HG03521 (cell line): ENCODE measurements at regions not wholly inside any gene's neighbourhood (a gene's known extent, or its start where the extent isn't known, plus 50 kb on each side); places are given as distances from the start of the nearest gene placed in this dataset.

Experiments
- ATAC-seq: cut with Tn5 transposase; IDR thresholded peaks from one replicate; pipeline ENCODE4 v1.9.1; 2021; ENCODE audit warnings: mild to moderate bottlenecking, moderate library complexity; ENCODE audit not compliant: unreplicated experiment

GRCh38 chr16:64196444-64196843, 925.4 kb downstream of the CDH11 start:
- no peak for ATAC-seq

GRCh38 chr16:64185954-64186353, 935.9 kb downstream of the CDH11 start:
- no peak for ATAC-seq

GRCh38 chr16:64184156-64184555, 937.7 kb downstream of the CDH11 start:
- ATAC-seq: no peak

GRCh38 chr16:64182985-64183384, 938.9 kb downstream of the CDH11 start:
- no peak for ATAC-seq

- no peak for ATAC-seq
Observed at GRCh38 chr16:64181271-64181925, 940.5 kb downstream of the CDH11 start.

- no peak for ATAC-seq
Observed at GRCh38 chr16:64180136-64180900, 941.5 kb downstream of the CDH11 start.

GRCh38 chr16:64174327-64174726, 947.5 kb downstream of the CDH11 start:
- ATAC-seq: no peak

- ATAC-seq: no peak
Observed at GRCh38 chr16:64172652-64173051, 949.2 kb downstream of the CDH11 start.

- no peak for ATAC-seq
Observed at GRCh38 chr16:64172226-64172625, 949.6 kb downstream of the CDH11 start.

GRCh38 chr16:64171632-64172031, 950.2 kb downstream of the CDH11 start:
- ATAC-seq: no peak

GRCh38 chr16:64168371-64168770, 953.5 kb downstream of the CDH11 start:
- ATAC-seq: no peak

- no peak for ATAC-seq
Observed at GRCh38 chr16:64167936-64168335, 953.9 kb downstream of the CDH11 start.

- no peak for ATAC-seq
Observed at GRCh38 chr16:64165368-64165767, 956.5 kb downstream of the CDH11 start.

- ATAC-seq: no peak
Observed at GRCh38 chr16:64162613-64163375, 959.1 kb downstream of the CDH11 start.

- no peak for ATAC-seq
Observed at GRCh38 chr16:64159976-64160375, 961.9 kb downstream of the CDH11 start.

GRCh38 chr16:64158941-64159588, 962.8 kb downstream of the CDH11 start:
- ATAC-seq: no peak

- no peak for ATAC-seq
Observed at GRCh38 chr16:64153718-64154117, 968.1 kb downstream of the CDH11 start.

- no peak for ATAC-seq
Observed at GRCh38 chr16:64151990-64152767, 969.7 kb downstream of the CDH11 start.

- no peak for ATAC-seq
Observed at GRCh38 chr16:64150193-64150592, 971.7 kb downstream of the CDH11 start.

GRCh38 chr16:64149756-64150155, 972.1 kb downstream of the CDH11 start:
- no peak for ATAC-seq

GRCh38 chr16:64148356-64148755, 973.5 kb downstream of the CDH11 start:
- ATAC-seq: no peak
